Hepatocyte (in vitro differentiated cells): ENCODE measurements at regions not wholly inside any gene's neighbourhood (a gene's known extent, or its start where the extent isn't known, plus 50 kb on each side); places are given as distances from the start of the nearest gene placed in this dataset.

Experiments used
- CTCF ChIP-seq: fragments of 200-600 bp; sonication (generic); IDR thresholded peaks from 2 replicates; pipeline ENCODE4 v1.5.1; 2016; ENCODE audit warnings: antibody characterized with exemption, mild to moderate bottlenecking; ENCODE audit not compliant: poor library complexity
- EZH2 ChIP-seq: fragments of 200-600 bp; sonication (generic); IDR thresholded peaks from 2 replicates; pipeline ENCODE4 v1.6.1; 2016; ENCODE audit warnings: antibody characterized with exemption, mild to moderate bottlenecking, borderline replicate concordance

- TF ChIP-seq CTCF: no peak
- no peak for TF ChIP-seq EZH2
These were observed 118.9 kb upstream of the THBS2 start for GRCh38 chr6:169372589-169372988.
